GM12878 (cell line): ENCODE measurements at regions not wholly inside any gene's neighbourhood (a gene's known extent, or its start where the extent isn't known, plus 50 kb on each side); places are given as distances from the start of the nearest gene placed in this dataset.

Experiments used
- ATAC-seq: fragments of 200-7000 bp; cut with Tn5 transposase; 3 replicates; pipeline ENCODE4 v1.9.1; 2020; ENCODE audit warnings: mild to moderate bottlenecking, moderate library complexity
- BruUV-seq: library from RNA; stranded (reverse); fragments of 400-500 nt; replicated peaks from 2 replicates; lab custom pipeline; 2021; lab: Mats Ljungman, UMichigan
- CTCF ChIA-PET: fragments of 300-600 bp; sonication (Branson Sonifier 250); formaldehyde crosslinking; extraction: SDS; loops from one replicate; lab custom pipeline; 2021; ENCODE audit warnings: inconsistent platforms; lab: Yijun Ruan, JAX
- POLR2A ChIA-PET: fragments of 350-600 bp; formaldehyde crosslinking; extraction: SDS; loops from one replicate; lab custom pipeline; 2021; ENCODE audit warnings: inconsistent platforms; lab: Charles Lee
- RAD21 ChIA-PET: fragments of 300-600 bp; sonication (Branson Sonifier 250); formaldehyde crosslinking; loops from one replicate; lab custom pipeline; 2023; ENCODE audit warnings: antibody characterized with exemption; ENCODE audit not compliant: unreplicated experiment; lab: Charles Lee
- SMC1A ChIA-PET: fragments of 300-600 bp; sonication (Branson Sonifier 250); formaldehyde crosslinking; loops from one replicate; lab custom pipeline; 2023; ENCODE audit not compliant: unreplicated experiment, uncharacterized antibody; lab: Charles Lee
- DNase-seq: peaks from one replicate; pipeline ENCODE4 v3.0.0-alpha.2; 2011; ENCODE audit warnings: low read depth, low spot score
- FAIRE-seq: peaks from 3 replicates; lab custom pipeline; 2011; peaks lifted over from hg19 to GRCh38; lab: Jason Lieb, UNC
- H2AFZ ChIP-seq: 2 replicates; pipeline ENCODE4 v1.6.0; 2011; ENCODE audit warnings: low read depth, low read length, control low read depth; ENCODE audit not compliant: control insufficient read depth
- H3K27ac ChIP-seq: 2 replicates; pipeline ENCODE4 v1.5.1; 2011; ENCODE audit warnings: control low read depth; ENCODE audit not compliant: control insufficient read depth, insufficient read depth
- H3K27me3 ChIP-seq, 2 experiments: replicated peaks in 1 of 2; 2 replicates each; pipeline versions ENCODE4 v1.6.0 to v1.6.1; 2011; ENCODE audit warnings: low read length in 1 of 2; ENCODE audit not compliant: control insufficient read depth in 2 of 2, insufficient read depth in 2 of 2
- H3K36me3 ChIP-seq, 2 experiments: 2 replicates each; pipeline ENCODE4 v1.5.1; 2011; ENCODE audit warnings: low read length in 1 of 2; ENCODE audit not compliant: control insufficient read depth in 2 of 2, insufficient read depth in 2 of 2
- H3K4me1 ChIP-seq: 2 replicates; pipeline ENCODE4 v1.6.1; 2011; ENCODE audit warnings: mild to moderate bottlenecking, low read length, moderate library complexity, mixed read lengths; ENCODE audit not compliant: control insufficient read depth, insufficient read depth
- H3K4me2 ChIP-seq: 2 replicates; pipeline ENCODE4 v1.6.0; 2011; ENCODE audit warnings: control low read depth; ENCODE audit not compliant: control insufficient read depth, insufficient read depth
- H3K4me3 ChIP-seq: fragments of 200-600 bp; sonication (generic); 2 replicates; pipeline ENCODE4 v1.5.1; 2016
- H3K79me2 ChIP-seq: 2 replicates; pipeline ENCODE4 v1.6.0; 2011; ENCODE audit warnings: low read length; ENCODE audit not compliant: control insufficient read depth, insufficient read depth
- H3K9ac ChIP-seq: 2 replicates; pipeline ENCODE4 v1.8.0; 2011; ENCODE audit warnings: low read length, control low read depth, mixed read lengths; ENCODE audit not compliant: control insufficient read depth, insufficient read depth
- H3K9me3 ChIP-seq: replicated peaks from 3 replicates; pipeline ENCODE4 v1.5.1; 2011; ENCODE audit warnings: mild to moderate bottlenecking, low read length; ENCODE audit not compliant: control insufficient read depth, insufficient read depth
- H4K20me1 ChIP-seq: 2 replicates; pipeline ENCODE4 v1.6.0; 2011; ENCODE audit not compliant: control insufficient read depth, insufficient read depth
- BCLAF1 ChIP-seq: fragments of 450-650 bp; IDR thresholded peaks from 2 replicates; pipeline ENCODE4 v1.6.1; 2017; ENCODE audit warnings: antibody characterized with exemption, mild to moderate bottlenecking, moderate library complexity
- CBX5 ChIP-seq: sonication (generic); IDR thresholded peaks from 2 replicates; pipeline ENCODE4 v1.6.1; 2016; ENCODE audit warnings: low read depth, moderate library complexity, mild to moderate bottlenecking, inconsistent platforms
- CUX1 ChIP-seq: IDR thresholded peaks from 2 replicates; pipeline ENCODE4 v1.6.1; 2012; ENCODE audit warnings: improper control_type of control experiment, low read depth, low read length; ENCODE audit not compliant: insufficient replicate concordance
- EZH2 ChIP-seq: IDR thresholded peaks from 2 replicates; pipeline ENCODE4 v1.6.1; 2012; ENCODE audit warnings: low read depth, mild to moderate bottlenecking, control low read depth, inconsistent platforms, low read length, borderline replicate concordance; ENCODE audit not compliant: control insufficient read depth
- GATAD2B ChIP-seq: fragments of 450-650 bp; conservative IDR thresholded peaks from 2 replicates; pipeline ENCODE4 v1.6.1; 2017; ENCODE audit warnings: low read depth, mild to moderate bottlenecking, moderate library complexity
- MEF2B ChIP-seq: fragments of 450-650 bp; IDR thresholded peaks from 2 replicates; pipeline ENCODE4 v1.6.1; 2018; ENCODE audit warnings: mild to moderate bottlenecking, moderate library complexity; ENCODE audit not compliant: partially characterized antibody, poor library complexity, severe bottlenecking
- PAX5 ChIP-seq: IDR thresholded peaks from 2 replicates; pipeline ENCODE4 v1.6.1; 2011; ENCODE audit warnings: low read depth, low read length, borderline replicate concordance
- POLR2A ChIP-seq: IDR thresholded peaks from 2 replicates; pipeline ENCODE4 v1.6.1; 2011; ENCODE audit warnings: low read depth, mild to moderate bottlenecking, low read length
- RELB ChIP-seq: fragments of 450-650 bp; IDR thresholded peaks from 2 replicates; pipeline ENCODE4 v1.6.1; 2017; ENCODE audit warnings: low read depth, mild to moderate bottlenecking, moderate library complexity
- REST ChIP-seq: IDR thresholded peaks from 2 replicates; pipeline ENCODE4 v1.6.1; 2012; ENCODE audit warnings: mild to moderate bottlenecking, low read depth, low read length
- SREBF2 ChIP-seq: IDR thresholded peaks from 2 replicates; pipeline ENCODE4 v1.6.1; 2012; ENCODE audit warnings: mild to moderate bottlenecking, low read length
- ZNF24 ChIP-seq: fragments of 450-650 bp; IDR thresholded peaks from 2 replicates; pipeline ENCODE4 v1.6.1; 2017; ENCODE audit warnings: antibody characterized with exemption, mild to moderate bottlenecking
- WGBS: methylation state at CpG from one replicate; pipeline ENCODE4 v1.1.6; 2016; ENCODE audit warnings: low lambda C conversion rate; ENCODE audit not compliant: insufficient replicate concordance, insufficient coverage; ENCODE audit errors: missing lambda C conversion rate; 5-methylcytosine and 5-hydroxymethylcytosine counted together
- in situ Hi-C: fragments of 300-500 bp; cut with MboI; formaldehyde crosslinking; loops from 9 replicates; pipeline ENCODE4 v1.14.3; 2018; ENCODE audit warnings: mixed read lengths
- intact Hi-C: fragments of 100-400 bp; cut with micrococcal nuclease; formaldehyde crosslinking; loops from one replicate; pipeline ENCODE4 v1.14.2; 2022; ENCODE audit not compliant: unreplicated experiment

GRCh38 chr2:188776634-188777033 lies 197.5 kb upstream of the COL3A1 start:
- ChIA-PET RAD21 (interaction anchor here (0.7 kb wide), 1 partner anchor 623 kb away, joined by 3 read pairs; no protein-coding TSS in a partner anchor), CTCF (no interaction called here), POLR2A (no interaction called here), SMC1A (no interaction called here)
- Histone ChIP-seq H3K79me2 (no peaks in the 10 kb centered on the region), H3K27me3 (no peaks in the 10 kb centered on the region), H3K4me1 (no peaks in the 10 kb centered on the region), H2AFZ (no peak overlapping the region), H3K36me3 (no peaks in the 10 kb centered on the region), H3K27ac (no peak overlapping the region), H3K4me2 (no peak overlapping the region), H4K20me1 (no peaks in the 10 kb centered on the region), H3K9ac (no peak overlapping the region), H3K9me3 (no peaks in the 10 kb centered on the region), H3K4me3 (no peak overlapping the region)
- intact Hi-C loops, result no loop called here
- FAIRE-seq (no peak), DNase-seq (no peak), ATAC-seq (no peak)
- BruUV-seq, result no TSS peak
- no peak for TF ChIP-seq REST
- no peak for TF ChIP-seq RELB
- no peak for TF ChIP-seq CUX1
- TF ChIP-seq BCLAF1, result no peak
- TF ChIP-seq PAX5, result no peak
- no peak for TF ChIP-seq MEF2B
- TF ChIP-seq SREBF2, result no peak
- no peak for TF ChIP-seq POLR2A
- TF ChIP-seq ZNF24, result no peak
- TF ChIP-seq CBX5, result no peak
- TF ChIP-seq GATAD2B, result no peak
- no peak for TF ChIP-seq EZH2
- 33% methylated on average over 1 of the region's 1 CpG for WGBS
- in situ Hi-C loops, result no loop called here
